ENCODE measurements at regions not wholly inside any gene's neighbourhood (a gene's known extent, or its start where the extent isn't known, plus 50 kb on each side); places are given as distances from the start of the nearest gene placed in this dataset.

DNA sequence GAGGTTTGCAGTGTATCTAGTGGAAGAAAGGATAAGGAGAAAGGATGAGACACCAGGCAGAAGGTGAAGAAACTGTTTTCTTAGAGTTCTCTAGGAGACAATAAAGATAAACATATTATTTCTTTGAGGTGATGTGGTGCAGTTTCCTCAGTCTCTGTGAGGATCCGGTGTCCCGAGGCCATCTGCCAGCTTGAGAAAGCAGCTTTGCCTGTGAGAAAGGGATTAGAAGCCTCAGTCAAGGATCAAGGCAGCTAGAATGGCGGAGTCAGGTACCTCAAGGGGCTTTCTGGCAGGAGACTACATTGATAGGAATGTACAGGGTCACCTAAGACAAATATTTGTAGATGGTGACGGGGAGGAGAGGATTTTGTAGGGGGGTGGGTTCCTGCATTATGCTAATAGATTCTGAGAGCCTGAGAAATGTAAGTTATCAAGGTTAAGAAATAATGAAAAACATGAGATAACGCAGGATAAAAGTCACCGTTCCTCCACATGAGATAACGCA lies 103.9 kb upstream of the MB21D2 start:
- TF ChIP-seq POLR2AphosphoS5 (IDR thresholded peaks at IDR 0.05; ENCODE audit: low read depth, low read length) = no peak
- no peak for TF ChIP-seq TAF1 (IDR thresholded peaks at IDR 0.05; ENCODE audit: borderline replicate concordance, insufficient read depth, low read length)

DNA sequence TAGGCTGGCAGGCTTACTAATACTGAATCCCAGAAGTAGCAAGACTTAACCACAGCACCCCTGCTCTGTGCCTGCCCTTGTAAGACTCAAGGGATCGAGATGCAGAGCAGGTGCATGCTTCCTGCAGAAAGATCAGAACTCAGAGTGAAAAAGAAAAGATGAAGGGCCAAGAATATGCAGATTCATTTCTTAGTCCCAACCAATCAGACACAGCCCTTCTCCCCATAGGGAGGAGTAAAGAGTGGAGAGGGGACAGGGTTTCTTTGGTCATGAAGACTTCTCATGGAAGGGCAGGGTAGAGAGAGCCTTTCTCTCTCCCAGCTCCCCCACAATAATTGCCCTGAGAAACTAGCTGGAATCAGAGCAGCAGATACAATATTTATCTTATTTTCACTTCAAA lies 105.6 kb upstream of the MB21D2 start:
- TF ChIP-seq, protein P1, sequence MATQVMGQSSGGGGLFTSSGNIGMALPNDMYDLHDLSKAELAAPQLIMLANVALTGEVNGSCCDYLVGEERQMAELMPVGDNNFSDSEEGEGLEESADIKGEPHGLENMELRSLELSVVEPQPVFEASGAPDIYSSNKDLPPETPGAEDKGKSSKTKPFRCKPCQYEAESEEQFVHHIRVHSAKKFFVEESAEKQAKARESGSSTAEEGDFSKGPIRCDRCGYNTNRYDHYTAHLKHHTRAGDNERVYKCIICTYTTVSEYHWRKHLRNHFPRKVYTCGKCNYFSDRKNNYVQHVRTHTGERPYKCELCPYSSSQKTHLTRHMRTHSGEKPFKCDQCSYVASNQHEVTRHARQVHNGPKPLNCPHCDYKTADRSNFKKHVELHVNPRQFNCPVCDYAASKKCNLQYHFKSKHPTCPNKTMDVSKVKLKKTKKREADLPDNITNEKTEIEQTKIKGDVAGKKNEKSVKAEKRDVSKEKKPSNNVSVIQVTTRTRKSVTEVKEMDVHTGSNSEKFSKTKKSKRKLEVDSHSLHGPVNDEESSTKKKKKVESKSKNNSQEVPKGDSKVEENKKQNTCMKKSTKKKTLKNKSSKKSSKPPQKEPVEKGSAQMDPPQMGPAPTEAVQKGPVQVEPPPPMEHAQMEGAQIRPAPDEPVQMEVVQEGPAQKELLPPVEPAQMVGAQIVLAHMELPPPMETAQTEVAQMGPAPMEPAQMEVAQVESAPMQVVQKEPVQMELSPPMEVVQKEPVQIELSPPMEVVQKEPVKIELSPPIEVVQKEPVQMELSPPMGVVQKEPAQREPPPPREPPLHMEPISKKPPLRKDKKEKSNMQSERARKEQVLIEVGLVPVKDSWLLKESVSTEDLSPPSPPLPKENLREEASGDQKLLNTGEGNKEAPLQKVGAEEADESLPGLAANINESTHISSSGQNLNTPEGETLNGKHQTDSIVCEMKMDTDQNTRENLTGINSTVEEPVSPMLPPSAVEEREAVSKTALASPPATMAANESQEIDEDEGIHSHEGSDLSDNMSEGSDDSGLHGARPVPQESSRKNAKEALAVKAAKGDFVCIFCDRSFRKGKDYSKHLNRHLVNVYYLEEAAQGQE (IDR thresholded peaks at IDR 0.05; ENCODE audit: insufficient read depth in 1 of 2, low read depth in 2 of 2, low read length in 2 of 2) = no peak
- TF ChIP-seq POLR2AphosphoS5 (IDR thresholded peaks at IDR 0.05; ENCODE audit: low read depth, low read length) (no peak), SIN3A (IDR thresholded peaks at IDR 0.05; ENCODE audit: borderline replicate concordance, insufficient read depth, low read length) (no peak)

DNA sequence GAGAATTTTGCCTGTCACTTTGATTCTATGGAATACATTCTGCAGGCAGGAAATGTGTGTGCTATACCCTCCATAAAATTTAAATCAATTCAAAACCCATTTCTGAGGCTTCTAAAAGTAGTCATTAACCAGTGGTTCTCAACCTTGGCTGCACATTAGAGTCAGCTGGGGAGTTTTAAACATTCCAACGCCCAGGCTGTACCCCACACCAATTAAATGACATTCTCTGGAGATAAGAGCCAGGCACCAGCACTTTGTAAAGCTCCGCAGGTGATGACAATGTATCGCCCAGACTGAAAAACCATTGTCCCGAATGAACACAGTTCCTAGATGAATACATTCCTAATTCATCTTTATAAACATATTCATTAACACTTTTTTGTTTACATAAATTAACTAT lies 110.6 kb upstream of the MB21D2 start:
- TF ChIP-seq SIN3A (IDR thresholded peaks at IDR 0.05; ENCODE audit: borderline replicate concordance, insufficient read depth, low read length) (no peak), POLR2AphosphoS5 (IDR thresholded peaks at IDR 0.05; ENCODE audit: low read depth, low read length) (no peak), FOXP2 (optimal IDR thresholded peaks at IDR 0.05; ENCODE audit: borderline replicate concordance, extremely low read depth, extremely low read length, insufficient read depth) (no peak), TAF1 (IDR thresholded peaks at IDR 0.05; ENCODE audit: borderline replicate concordance, insufficient read depth, low read length) (no peak)
- TF ChIP-seq, protein P1 (IDR thresholded peaks at IDR 0.05; ENCODE audit: insufficient read depth in 1 of 2, low read depth in 2 of 2, low read length in 2 of 2) = no peak

DNA sequence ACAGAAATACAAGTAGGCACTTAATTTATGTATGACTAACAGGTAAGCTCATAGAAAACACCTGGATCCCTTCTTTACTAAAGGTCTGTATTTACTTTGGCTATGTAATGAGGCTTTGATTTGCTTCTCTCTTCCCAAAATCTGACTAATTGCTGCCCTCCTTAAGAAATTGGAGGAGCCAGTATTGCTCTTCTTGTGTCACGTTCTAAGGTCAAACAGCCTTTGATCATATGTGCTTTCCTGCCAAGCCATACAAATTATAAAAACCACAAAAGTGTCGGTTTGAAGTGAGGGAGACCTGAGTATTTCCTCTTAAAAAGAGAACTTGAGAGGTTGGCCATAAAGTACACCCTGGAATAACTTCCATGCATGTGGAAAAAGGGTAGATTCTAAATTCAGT lies 112.1 kb upstream of the MB21D2 start:
- no peak for TF ChIP-seq POLR2AphosphoS5 (IDR thresholded peaks at IDR 0.05; ENCODE audit: low read depth, low read length)
- TF ChIP-seq, protein P1 (IDR thresholded peaks at IDR 0.05; ENCODE audit: insufficient read depth in 1 of 2, low read depth in 2 of 2, low read length in 2 of 2) = no peak
- TF ChIP-seq SIN3A (IDR thresholded peaks at IDR 0.05; ENCODE audit: borderline replicate concordance, insufficient read depth, low read length) = no peak

GRCh38 chr3:193030276-193030675 lies 112.6 kb upstream of the MB21D2 start:
- TF ChIP-seq SIN3A (IDR thresholded peaks at IDR 0.05; ENCODE audit: borderline replicate concordance, insufficient read depth, low read length) (no peak), POLR2AphosphoS5 (IDR thresholded peaks at IDR 0.05; ENCODE audit: low read depth, low read length) (no peak), FOXP2 (optimal IDR thresholded peaks at IDR 0.05; ENCODE audit: borderline replicate concordance, extremely low read depth, extremely low read length, insufficient read depth) (no peak), TAF1 (IDR thresholded peaks at IDR 0.05; ENCODE audit: borderline replicate concordance, insufficient read depth, low read length) (no peak)
- TF ChIP-seq, protein P1 (IDR thresholded peaks at IDR 0.05; ENCODE audit: insufficient read depth in 1 of 2, low read depth in 2 of 2, low read length in 2 of 2) = no peak
